ENCODE measurements at regions not wholly inside any gene's neighbourhood (a gene's known extent, or its start where the extent isn't known, plus 50 kb on each side); places are given as distances from the start of the nearest gene placed in this dataset.
"Not testable (repeated sequence)": the region's sequence is repeated elsewhere in the genome, so short reads cannot be mapped to it uniquely, and the experiment has no call there.

DNA sequence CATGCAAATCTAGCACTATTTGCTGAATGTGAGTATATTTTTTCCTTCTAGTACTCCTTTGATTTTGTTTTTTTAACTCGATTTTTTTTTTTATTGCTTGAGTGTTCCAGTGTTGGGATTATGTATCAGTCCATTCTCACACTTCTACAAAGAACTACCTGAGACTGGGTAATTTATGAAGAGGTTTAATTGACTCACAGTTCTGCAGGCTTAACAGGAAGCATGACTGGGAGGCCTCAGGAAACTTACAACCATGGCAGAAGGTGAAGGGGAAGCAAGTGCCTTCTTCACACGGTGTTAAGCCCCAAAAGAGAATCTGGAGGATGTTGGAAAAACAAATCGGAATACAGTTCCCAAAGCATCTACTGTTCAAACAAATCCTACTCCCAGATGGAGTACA, 69.1 kb downstream of the ZNF518B start:
- H3K27ac Mint-ChIP-seq; ATAC-seq; H3K36me3 Mint-ChIP-seq; H3K4me1 Mint-ChIP-seq; CTCF ChIA-PET; H3K4me3 Mint-ChIP-seq; H3K9me3 Mint-ChIP-seq (ENCODE audit: low read depth); DNase-seq: not testable (repeated sequence)
- peaks cover 23% of the 10 kb centered on the region for H3K27me3 Mint-ChIP-seq

DNA sequence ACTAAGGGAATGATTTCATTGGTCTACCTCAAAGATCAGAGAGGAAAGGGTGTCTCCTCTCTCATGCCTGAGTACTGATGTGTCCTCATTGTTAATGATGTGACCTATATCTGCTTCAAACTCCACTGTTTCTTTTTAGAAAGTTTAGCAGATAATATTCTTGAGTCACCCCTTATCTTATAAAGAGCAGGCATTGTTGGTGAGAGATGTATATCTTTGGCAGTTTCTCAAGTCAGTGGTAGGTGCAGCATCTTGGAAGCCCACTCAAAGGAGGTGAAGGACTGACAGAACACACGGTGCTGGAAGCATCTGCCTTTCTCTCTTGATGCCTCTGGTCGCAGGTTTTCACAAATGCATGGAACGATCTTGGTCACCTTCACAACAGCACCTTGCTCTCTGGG, 71.2 kb downstream of the ZNF518B start:
- DNase-seq: no peak
- peaks cover 13% of the 10 kb centered on the region for H3K27me3 Mint-ChIP-seq
- H3K36me3 Mint-ChIP-seq: no peaks in the 10 kb centered on the region
- no peak overlapping the region for H3K27ac Mint-ChIP-seq
- H3K4me3 Mint-ChIP-seq: no peak overlapping the region
- no peaks in the 10 kb centered on the region for H3K9me3 Mint-ChIP-seq (ENCODE audit: low read depth)
- no peaks in the 10 kb centered on the region for H3K4me1 Mint-ChIP-seq
- CTCF ChIA-PET: no interaction called here
- ATAC-seq: no peak

DNA sequence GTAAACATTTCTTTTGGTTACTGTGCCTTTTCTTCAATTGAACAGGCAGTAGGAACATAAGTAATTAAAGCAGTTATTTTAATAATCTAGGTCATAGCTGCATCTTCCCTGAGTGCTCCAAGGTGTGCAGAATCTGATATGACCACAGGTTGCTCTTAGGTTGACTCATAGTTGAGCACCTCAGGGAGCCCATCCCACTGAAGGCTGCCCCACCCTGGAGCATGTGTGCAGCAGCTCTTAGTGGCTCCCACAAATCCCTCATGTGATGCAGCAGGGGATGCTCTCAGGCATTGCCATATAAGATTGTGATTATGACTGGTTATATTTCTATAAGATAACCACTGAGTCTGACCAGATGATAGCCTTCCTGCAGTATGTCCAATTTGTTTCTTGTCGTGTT, 72.3 kb downstream of the ZNF518B start:
- CTCF ChIA-PET: interaction anchor here (1.2 kb wide), 1 partner anchor 230 kb away, joined by 3 read pairs; no protein-coding TSS in a partner anchor
- Mint-ChIP-seq H3K27me3 (peaks cover 5% of the 10 kb centered on the region), H3K9me3 (ENCODE audit: low read depth) (no peaks in the 10 kb centered on the region), H3K4me3 (no peak overlapping the region), H3K4me1 (no peaks in the 10 kb centered on the region), H3K36me3 (no peaks in the 10 kb centered on the region), H3K27ac (no peak overlapping the region)
- no peak for DNase-seq
- no peak for ATAC-seq

DNA sequence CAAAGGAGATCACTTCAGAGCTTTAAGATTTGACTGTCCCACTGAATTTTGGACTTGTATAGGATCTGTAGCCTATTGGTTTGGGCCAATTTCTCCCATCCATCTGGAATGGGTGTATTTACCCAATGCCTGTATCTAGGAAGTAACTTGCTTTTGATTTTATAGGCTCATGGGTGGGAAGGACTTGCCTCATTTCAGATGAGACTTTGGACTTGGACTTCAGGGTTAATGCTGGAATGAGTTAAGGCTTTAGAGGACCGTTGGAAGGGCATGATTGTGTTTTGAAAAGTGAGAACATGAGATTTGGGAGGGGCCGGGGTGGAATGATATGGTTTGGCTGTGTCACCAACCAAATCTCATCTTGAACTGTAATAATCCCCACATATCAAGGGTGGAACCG, 73.8 kb downstream of the ZNF518B start:
- Mint-ChIP-seq H3K4me3 (no peak overlapping the region), H3K27me3 (peaks cover 5% of the 10 kb centered on the region), H3K4me1 (no peaks in the 10 kb centered on the region), H3K36me3 (no peaks in the 10 kb centered on the region), H3K9me3 (ENCODE audit: low read depth) (no peaks in the 10 kb centered on the region), H3K27ac (no peak overlapping the region)
- CTCF ChIA-PET: no interaction called here
- no peak for ATAC-seq
- no peak for DNase-seq

DNA sequence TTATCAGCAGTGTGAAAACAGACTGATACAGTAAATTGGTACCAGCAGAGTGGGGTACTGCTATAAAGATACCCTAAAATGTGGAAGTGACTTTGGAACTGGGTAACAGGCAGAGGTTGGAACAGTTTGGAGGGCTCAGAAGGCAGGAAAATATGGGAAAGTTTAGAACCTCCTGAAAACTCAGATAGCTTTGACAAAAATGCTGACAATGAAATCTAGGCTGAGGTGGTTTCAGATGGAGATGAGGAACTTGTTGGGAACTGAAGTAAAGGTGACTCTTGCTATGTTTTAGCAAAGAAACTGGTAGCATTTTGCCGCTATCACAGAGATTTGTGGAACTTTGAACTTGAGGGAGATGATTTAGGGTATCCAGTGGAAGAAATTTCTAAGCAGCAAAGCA, 75.1 kb downstream of the ZNF518B start:
- CTCF ChIA-PET; ATAC-seq; H3K36me3 Mint-ChIP-seq; H3K27me3 Mint-ChIP-seq; DNase-seq; H3K9me3 Mint-ChIP-seq (ENCODE audit: low read depth); H3K27ac Mint-ChIP-seq; H3K4me3 Mint-ChIP-seq; H3K4me1 Mint-ChIP-seq: not testable (repeated sequence)

DNA sequence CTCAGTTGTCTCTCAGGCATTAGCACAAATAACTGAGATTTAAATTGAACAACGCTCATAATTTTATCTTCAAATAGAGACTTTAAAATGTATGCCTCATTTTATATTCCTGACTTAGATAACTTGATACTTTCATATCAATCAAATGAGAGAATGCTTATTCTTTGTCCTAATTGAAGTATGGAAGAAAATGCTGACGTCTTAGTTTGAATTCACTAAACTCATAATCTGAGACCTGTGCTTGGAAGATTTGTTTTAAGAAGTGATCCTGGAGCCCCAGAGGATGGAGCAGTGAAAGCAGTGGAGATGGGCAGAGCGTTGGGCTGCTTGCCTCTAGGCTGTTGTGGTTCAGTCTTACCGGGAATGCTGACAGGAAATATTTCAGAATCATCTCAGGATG, 76.1 kb downstream of the ZNF518B start:
- Mint-ChIP-seq H3K9me3 (ENCODE audit: low read depth) (no peaks in the 10 kb centered on the region), H3K4me3 (no peak overlapping the region)
- no peak for DNase-seq

DNA sequence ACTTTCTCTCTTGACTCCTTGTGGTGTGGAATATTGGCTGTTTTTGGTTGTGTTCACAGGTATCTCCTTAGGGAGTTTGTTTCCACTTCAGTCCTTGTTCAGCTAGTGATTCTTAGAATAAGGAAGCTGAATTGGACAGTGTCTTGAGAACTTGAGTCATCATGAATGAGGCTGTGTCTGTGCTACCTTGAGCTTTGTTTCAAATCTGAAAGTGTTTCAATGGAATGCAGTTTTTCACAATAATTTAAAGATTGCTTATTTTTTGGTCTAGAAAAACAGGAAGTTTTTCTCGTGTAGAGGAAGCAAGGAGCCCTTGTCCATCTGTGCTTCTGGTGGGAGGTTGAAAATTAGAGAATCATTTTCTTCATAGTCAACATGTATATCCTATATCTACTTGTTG, 76.5 kb downstream of the ZNF518B start:
- Mint-ChIP-seq H3K9me3 (ENCODE audit: low read depth) (no peaks in the 10 kb centered on the region), H3K27me3 (peaks cover 5% of the 10 kb centered on the region), H3K4me1 (no peaks in the 10 kb centered on the region), H3K36me3 (no peaks in the 10 kb centered on the region), H3K27ac (no peak overlapping the region), H3K4me3 (no peak overlapping the region)
- CTCF ChIA-PET: no interaction called here
- ATAC-seq: no peak
- no peak for DNase-seq

More for the DNA sequence above, 76.1 kb downstream of the ZNF518B start:
- ATAC-seq: no peak
- Mint-ChIP-seq H3K36me3 (no peaks in the 10 kb centered on the region), H3K27ac (no peak overlapping the region), H3K4me1 (no peaks in the 10 kb centered on the region), H3K27me3 (peaks cover 5% of the 10 kb centered on the region)
- CTCF ChIA-PET: no interaction called here

DNA sequence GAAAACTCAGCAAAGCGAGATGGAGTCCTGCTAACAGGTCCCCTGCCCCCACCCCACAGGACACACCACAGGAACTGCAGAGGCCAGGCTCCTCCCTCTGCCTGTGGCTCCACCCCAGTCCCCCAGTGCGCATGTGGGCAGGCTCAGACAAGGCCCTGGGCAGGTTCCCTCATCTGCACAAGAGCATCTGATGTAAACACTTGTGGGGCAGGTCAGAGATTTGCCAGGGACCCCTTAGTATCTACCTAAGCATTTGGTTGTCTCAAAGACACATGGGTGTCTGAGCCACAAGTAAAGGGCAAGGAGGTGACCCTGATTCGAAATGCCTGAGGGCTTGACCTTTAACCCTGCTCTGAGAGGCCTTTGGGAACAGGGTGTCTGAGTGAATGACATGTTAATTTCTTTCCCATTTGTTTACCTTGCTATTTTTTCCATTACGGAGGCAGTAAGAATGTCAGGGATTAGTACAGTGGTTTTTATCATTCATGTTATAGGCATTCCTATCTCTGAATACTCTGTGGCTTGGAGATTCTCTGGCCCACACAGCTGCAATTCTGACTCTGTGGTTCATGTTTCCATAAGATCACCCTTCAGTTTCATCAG, 85.3 kb downstream of the ZNF518B start:
- H3K27ac Mint-ChIP-seq: no peak overlapping the region
- no peaks in the 10 kb centered on the region for H3K36me3 Mint-ChIP-seq
- DNase-seq (no peak), ATAC-seq (no peak)
- H3K27me3 Mint-ChIP-seq: no peaks in the 10 kb centered on the region
- no peaks in the 10 kb centered on the region for H3K9me3 Mint-ChIP-seq (ENCODE audit: low read depth)
- H3K4me3 Mint-ChIP-seq: no peak overlapping the region
- H3K4me1 Mint-ChIP-seq: no peaks in the 10 kb centered on the region
- CTCF ChIA-PET: no interaction called here

DNA sequence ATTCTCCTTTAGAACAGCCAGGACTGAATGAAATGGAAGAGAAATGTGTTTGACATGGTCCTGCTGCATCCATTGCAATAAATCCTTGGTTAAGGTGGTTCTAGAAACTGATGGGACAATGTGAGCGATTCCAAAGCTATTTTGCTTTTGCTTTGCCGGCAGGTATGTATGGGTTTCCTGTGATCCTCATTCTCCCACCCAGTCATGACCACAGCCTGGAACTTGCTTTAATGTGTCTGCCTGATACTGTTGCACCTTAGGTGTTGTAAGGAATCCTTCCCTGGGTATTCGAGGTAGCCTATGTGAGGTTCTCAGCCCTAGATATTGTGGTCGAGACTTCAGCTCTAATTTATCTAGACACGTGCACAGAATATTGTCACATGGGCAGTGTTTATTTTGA, 86.1 kb downstream of the ZNF518B start:
- ATAC-seq: no peak
- no peak overlapping the region for H3K4me3 Mint-ChIP-seq
- CTCF ChIA-PET: no interaction called here
- H3K36me3 Mint-ChIP-seq: no peaks in the 10 kb centered on the region
- H3K9me3 Mint-ChIP-seq (ENCODE audit: low read depth): no peaks in the 10 kb centered on the region
- H3K4me1 Mint-ChIP-seq: no peaks in the 10 kb centered on the region
- H3K27ac Mint-ChIP-seq: no peak overlapping the region
- DNase-seq: no peak
- H3K27me3 Mint-ChIP-seq: no peaks in the 10 kb centered on the region

DNA sequence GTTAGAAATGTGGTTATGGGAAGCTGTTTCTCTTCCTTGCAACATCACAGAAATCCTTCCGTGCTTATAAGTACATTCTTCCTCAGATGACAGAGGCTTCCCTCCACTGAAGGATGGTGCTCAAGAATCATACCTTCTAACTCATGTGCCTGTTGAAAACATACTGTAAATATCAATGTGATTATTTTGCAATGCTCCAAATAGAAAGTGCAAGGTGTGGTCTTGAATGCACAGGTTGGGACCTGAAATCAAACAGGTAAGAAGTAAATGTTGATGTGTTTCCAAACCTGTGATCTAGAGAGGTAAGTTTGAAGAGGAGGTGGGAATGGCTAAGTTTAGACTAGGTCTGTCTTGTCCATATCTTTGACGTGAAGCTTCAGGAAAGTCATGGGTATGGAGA, 87.7 kb downstream of the ZNF518B start:
- no peaks in the 10 kb centered on the region for H3K36me3 Mint-ChIP-seq
- no peak for DNase-seq
- no peak overlapping the region for H3K27ac Mint-ChIP-seq
- H3K27me3 Mint-ChIP-seq: no peaks in the 10 kb centered on the region
- ATAC-seq: no peak
- H3K4me3 Mint-ChIP-seq: no peak overlapping the region
- no peaks in the 10 kb centered on the region for H3K9me3 Mint-ChIP-seq (ENCODE audit: low read depth)
- no peaks in the 10 kb centered on the region for H3K4me1 Mint-ChIP-seq
- CTCF ChIA-PET: no interaction called here

DNA sequence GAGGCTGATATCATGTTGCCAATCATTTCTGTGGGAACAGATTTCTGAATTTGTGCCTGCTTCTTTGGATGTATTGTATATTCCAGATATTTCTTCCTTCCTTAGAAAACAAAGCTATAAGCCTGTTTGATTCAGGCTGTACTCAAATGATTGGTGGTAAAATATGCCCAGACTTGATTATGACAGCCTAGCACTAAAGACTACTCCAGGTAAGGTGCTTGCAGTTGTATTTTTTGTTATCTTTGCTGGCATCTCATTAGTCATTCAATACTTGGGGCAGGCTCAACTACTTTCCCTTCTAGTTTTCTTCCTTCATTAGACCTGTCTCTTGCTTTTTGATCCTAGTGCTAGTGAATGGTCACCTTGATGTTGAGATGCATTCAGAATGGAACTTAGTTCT, 90.6 kb downstream of the ZNF518B start:
- ATAC-seq (no peak), DNase-seq (no peak)
- Mint-ChIP-seq H3K36me3 (no peaks in the 10 kb centered on the region), H3K4me3 (no peak overlapping the region), H3K9me3 (ENCODE audit: low read depth) (no peaks in the 10 kb centered on the region), H3K4me1 (no peaks in the 10 kb centered on the region), H3K27ac (no peak overlapping the region), H3K27me3 (peaks cover 4% of the 10 kb centered on the region)
- CTCF ChIA-PET: interaction anchor here (1.0 kb wide), 1 partner anchor 201 kb away, joined by 4 read pairs; no protein-coding TSS in a partner anchor

DNA sequence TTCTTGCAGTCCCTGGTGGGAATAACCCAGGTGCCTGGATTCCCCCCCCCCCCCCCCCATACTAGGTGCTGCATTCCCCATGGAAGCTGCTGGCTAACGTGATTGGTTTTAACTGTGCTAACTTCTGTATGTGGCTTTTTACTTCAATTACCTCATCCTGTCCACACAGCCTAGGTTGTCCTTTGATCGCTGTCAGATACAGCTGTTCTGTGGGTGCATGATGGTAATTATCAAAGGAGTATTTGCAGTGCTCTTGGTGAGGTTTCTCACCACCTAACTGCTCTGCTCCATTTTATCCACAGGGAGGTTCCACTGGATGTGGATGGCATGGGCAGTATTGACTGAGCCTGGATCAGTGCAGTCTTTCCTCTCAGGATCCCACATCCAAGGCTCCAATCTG, 93.0 kb downstream of the ZNF518B start:
- H3K9me3 Mint-ChIP-seq (ENCODE audit: low read depth): no peaks in the 10 kb centered on the region
- H3K4me3 Mint-ChIP-seq: no peak overlapping the region
- no peak overlapping the region for H3K27ac Mint-ChIP-seq
- H3K27me3 Mint-ChIP-seq: peaks cover 19% of the 10 kb centered on the region
- CTCF ChIA-PET: interaction anchor here (0.7 kb wide), 1 partner anchor 203 kb away, joined by 3 read pairs; no protein-coding TSS in a partner anchor
- ATAC-seq (no peak), DNase-seq (no peak)
- H3K36me3 Mint-ChIP-seq: no peaks in the 10 kb centered on the region
- H3K4me1 Mint-ChIP-seq: no peaks in the 10 kb centered on the region

DNA sequence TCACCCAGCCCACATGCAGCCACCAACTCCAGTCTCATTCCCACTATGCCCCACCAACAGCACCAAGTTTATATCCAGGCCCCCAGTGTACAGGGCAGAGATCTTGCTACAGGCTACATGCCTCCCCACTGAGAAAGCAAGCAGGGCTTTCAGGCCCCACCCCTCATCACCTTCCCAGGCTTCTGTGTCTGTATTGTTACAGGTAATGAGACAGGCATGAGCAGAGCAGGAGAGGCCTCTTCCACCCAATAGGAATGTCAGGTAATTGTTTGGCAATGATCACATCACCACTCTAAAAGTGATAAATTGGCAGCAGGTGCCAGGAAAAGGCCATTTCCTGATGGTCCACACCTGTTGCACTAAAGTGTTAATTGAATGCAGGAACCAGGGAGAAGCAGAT, 102.5 kb downstream of the ZNF518B start:
- Mint-ChIP-seq H3K27ac (no peak overlapping the region), H3K4me1 (no peaks in the 10 kb centered on the region), H3K27me3 (peaks cover 18% of the 10 kb centered on the region), H3K9me3 (ENCODE audit: low read depth) (no peaks in the 10 kb centered on the region), H3K4me3 (no peak overlapping the region), H3K36me3 (no peaks in the 10 kb centered on the region)
- CTCF ChIA-PET: interaction anchor here (1.5 kb wide), 1 partner anchor 14 kb away, joined by 3 read pairs; no protein-coding TSS in a partner anchor
- ATAC-seq (no peak), DNase-seq (no peak)

DNA sequence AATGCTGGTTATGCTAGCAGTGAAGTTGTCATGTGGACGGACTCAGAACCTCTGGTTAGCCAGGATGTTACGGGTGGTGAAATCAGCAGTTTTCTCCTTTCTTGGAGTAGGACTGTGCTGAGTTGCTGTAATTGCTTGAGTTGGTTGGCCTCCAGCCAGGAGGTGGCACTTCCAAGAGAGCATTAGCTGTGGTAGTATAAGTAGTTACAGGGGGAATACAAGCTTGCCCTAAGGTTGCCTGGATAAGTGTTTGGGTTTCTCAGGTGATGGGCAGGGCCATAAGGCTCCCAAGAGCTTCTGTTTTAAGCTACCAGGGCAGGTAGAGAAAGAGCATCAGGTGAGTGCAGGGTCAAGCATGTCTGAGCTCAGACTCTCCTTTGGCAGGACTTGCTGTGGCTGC, 103.0 kb downstream of the ZNF518B start:
- ATAC-seq: no peak
- no peak overlapping the region for H3K4me3 Mint-ChIP-seq
- no peak overlapping the region for H3K27ac Mint-ChIP-seq
- H3K4me1 Mint-ChIP-seq: no peaks in the 10 kb centered on the region
- no peaks in the 10 kb centered on the region for H3K9me3 Mint-ChIP-seq (ENCODE audit: low read depth)
- no peak for DNase-seq
- CTCF ChIA-PET: no interaction called here
- no peaks in the 10 kb centered on the region for H3K36me3 Mint-ChIP-seq
- peaks cover 16% of the 10 kb centered on the region for H3K27me3 Mint-ChIP-seq

DNA sequence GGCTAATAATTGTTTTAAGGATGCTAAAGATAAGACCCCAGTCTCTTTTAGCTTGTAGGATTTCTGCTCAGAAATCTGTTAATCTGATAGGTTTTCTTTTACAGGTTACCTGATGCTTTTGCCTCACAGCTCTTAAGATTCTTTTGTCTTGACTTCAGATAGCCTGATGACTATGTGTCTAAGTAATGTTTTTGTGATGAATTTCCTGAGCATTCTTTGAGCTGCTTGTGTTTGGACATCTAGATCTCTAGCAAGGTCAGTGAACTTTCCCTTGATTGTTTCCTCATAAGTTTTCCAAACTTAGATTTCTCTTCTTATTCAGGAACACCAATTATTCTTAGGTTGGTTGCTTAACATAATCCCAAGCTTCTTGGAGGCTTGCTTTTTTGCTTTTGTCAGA, 104.1 kb downstream of the ZNF518B start:
- peaks cover 16% of the 10 kb centered on the region for H3K27me3 Mint-ChIP-seq
- DNase-seq: no peak
- H3K36me3 Mint-ChIP-seq: no peaks in the 10 kb centered on the region
- H3K9me3 Mint-ChIP-seq (ENCODE audit: low read depth): no peaks in the 10 kb centered on the region
- no peak overlapping the region for H3K27ac Mint-ChIP-seq
- H3K4me3 Mint-ChIP-seq: no peak overlapping the region
- CTCF ChIA-PET: interaction anchor here (0.7 kb wide), 1 partner anchor 188 kb away, joined by 4 read pairs; no protein-coding TSS in a partner anchor
- ATAC-seq: no peak
- no peaks in the 10 kb centered on the region for H3K4me1 Mint-ChIP-seq
